Glutamatergic neuron (in vitro differentiated cells): ENCODE measurements at regions not wholly inside any gene's neighbourhood (a gene's known extent, or its start where the extent isn't known, plus 50 kb on each side); places are given as distances from the start of the nearest gene placed in this dataset.

Experiments used
- DNase-seq: peaks from one replicate; pipeline ENCODE4 v3.0.0; 2022
- H3K27ac Mint-ChIP-seq: one replicate; pipeline ENCODE4 v1.8.0; 2020; ENCODE audit warnings: mild to moderate bottlenecking, mixed read lengths, inconsistent platforms; ENCODE audit not compliant: unreplicated experiment
- H3K27me3 Mint-ChIP-seq: one replicate; pipeline ENCODE4 v1.8.0; 2020; ENCODE audit warnings: mild to moderate bottlenecking, moderate library complexity, mixed read lengths, inconsistent platforms; ENCODE audit not compliant: unreplicated experiment
- H3K36me3 Mint-ChIP-seq: one replicate; pipeline ENCODE4 v1.8.0; 2020; ENCODE audit warnings: mild to moderate bottlenecking, mixed read lengths, inconsistent platforms; ENCODE audit not compliant: unreplicated experiment
- H3K4me1 Mint-ChIP-seq: one replicate; pipeline ENCODE4 v1.8.0; 2020; ENCODE audit warnings: mild to moderate bottlenecking, low read depth, mixed read lengths, inconsistent platforms; ENCODE audit not compliant: unreplicated experiment
- H3K4me3 Mint-ChIP-seq: one replicate; pipeline ENCODE4 v1.8.0; 2020; ENCODE audit warnings: mild to moderate bottlenecking, mixed read lengths, inconsistent platforms; ENCODE audit not compliant: unreplicated experiment
- H3K9me3 Mint-ChIP-seq: one replicate; pipeline ENCODE4 v1.8.0; 2020; ENCODE audit warnings: mild to moderate bottlenecking, moderate library complexity, mixed read lengths, inconsistent platforms; ENCODE audit not compliant: unreplicated experiment
- CTCF ChIP-seq: fragments of 200-600 bp; sonication (generic); IDR thresholded peaks from one replicate; pipeline ENCODE4 v1.5.0; 2021; ENCODE audit not compliant: partially characterized antibody, unreplicated experiment

- no peak for TF ChIP-seq CTCF
- no peak for DNase-seq
- Mint-ChIP-seq H3K27me3 (no peaks in the 10 kb centered on the region), H3K36me3 (peaks cover 3% of the 10 kb centered on the region), H3K9me3 (no peaks in the 10 kb centered on the region), H3K4me3 (no peak overlapping the region), H3K4me1 (peaks cover 7% of the 10 kb centered on the region), H3K27ac (no peak overlapping the region)
Measured at GRCh38 chr10:63700631-63701156, 179.5 kb downstream of the REEP3 start.

DNA sequence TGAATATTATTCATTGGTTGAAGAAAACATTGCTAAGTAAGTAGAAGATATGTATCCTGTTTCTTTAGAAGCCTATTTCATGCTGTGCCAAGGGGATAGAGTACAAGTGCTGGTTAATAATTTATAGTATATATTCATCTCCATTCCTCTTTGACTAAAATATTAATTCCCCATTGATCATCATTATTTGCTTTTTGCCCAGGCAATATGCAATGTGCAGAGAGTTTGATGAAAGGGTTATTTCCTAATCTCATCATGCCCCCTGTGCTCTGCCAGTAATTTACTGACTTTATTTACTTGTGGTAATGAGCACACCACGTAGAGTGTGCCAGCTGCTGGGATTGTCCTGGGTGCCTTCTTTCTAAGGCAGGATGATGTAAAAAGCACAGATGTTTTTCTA is 180.9 kb downstream of the REEP3 start:
- no peak for TF ChIP-seq CTCF

GRCh38 chr10:63703113-63703670 is 182.0 kb downstream of the REEP3 start:
- Mint-ChIP-seq H3K27ac (no peak overlapping the region), H3K36me3 (peaks cover 3% of the 10 kb centered on the region), H3K4me3 (no peak overlapping the region), H3K27me3 (no peaks in the 10 kb centered on the region), H3K9me3 (no peaks in the 10 kb centered on the region), H3K4me1 (peaks cover 7% of the 10 kb centered on the region)
- DNase-seq, result no peak
- no peak for TF ChIP-seq CTCF

More for the DNA sequence above, 180.9 kb downstream of the REEP3 start:
- peaks cover 7% of the 10 kb centered on the region for H3K4me1 Mint-ChIP-seq
- H3K27me3 Mint-ChIP-seq, result no peaks in the 10 kb centered on the region
- no peak overlapping the region for H3K4me3 Mint-ChIP-seq
- H3K27ac Mint-ChIP-seq, result no peak overlapping the region
- H3K36me3 Mint-ChIP-seq, result peaks cover 3% of the 10 kb centered on the region
- no peak for DNase-seq
- no peaks in the 10 kb centered on the region for H3K9me3 Mint-ChIP-seq

DNA sequence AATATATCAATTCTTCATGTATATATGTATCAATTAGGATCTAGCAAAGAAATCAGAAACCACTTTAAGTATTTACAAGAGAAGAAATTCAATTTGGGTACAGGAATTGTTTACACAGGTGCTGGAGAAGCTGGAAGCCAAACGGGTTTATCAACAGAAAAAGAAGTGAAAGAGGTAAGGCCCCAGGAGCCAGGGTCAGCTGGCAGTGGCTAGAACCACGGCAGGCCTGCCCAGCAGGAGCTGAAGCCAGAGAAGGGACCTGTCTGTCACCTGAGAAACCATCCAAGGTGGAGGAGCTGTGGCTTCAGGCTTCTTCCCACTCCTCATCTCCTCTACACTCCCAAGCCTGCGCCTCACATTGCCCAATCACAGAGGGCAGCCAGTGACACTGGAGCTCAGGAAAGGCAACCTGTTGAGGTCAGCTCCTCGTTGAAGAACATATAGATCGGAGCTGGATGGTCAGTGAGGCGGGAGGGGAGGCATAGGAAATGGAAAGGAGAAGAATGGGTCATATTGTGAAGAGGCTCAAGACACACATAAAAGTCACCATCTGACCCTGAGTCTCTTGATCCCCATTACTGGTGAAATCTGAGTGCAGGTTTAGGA is 182.6 kb downstream of the REEP3 start:
- no peak for DNase-seq
- Mint-ChIP-seq H3K4me3 (no peak overlapping the region), H3K9me3 (no peaks in the 10 kb centered on the region), H3K4me1 (peaks cover 10% of the 10 kb centered on the region), H3K27ac (no peak overlapping the region), H3K27me3 (no peaks in the 10 kb centered on the region), H3K36me3 (peaks cover 3% of the 10 kb centered on the region)
- no peak for TF ChIP-seq CTCF

DNA sequence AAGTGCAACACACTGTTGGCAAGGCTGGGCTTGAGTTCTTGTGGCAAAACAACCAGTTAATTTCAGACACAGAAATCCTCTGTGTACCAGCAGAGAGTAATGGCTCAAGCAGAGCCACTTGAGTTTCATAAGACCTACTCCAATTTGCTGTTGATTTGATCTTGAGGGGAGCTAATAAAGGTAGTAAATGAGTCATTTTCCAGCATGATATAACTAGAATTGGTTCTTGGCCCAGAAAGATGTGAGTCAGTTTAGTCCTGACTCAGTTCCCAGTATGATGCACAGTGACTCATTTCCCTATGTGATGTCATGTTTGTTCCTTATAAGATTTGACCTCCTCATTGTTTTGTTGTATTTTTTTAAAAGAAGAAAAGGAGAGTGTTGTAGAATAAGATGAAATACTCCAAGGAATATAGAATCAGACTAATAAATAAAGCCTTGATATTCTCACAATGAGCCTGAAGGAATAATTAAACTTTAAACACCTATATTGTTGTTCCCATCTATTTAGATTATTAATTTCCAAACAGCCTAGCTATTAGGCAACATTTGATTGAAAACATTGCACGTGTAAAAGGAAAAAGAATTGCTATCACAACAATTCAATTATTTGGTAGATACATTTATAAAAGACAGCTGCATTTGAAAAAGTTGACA is 186.2 kb downstream of the REEP3 start:
- no peaks in the 10 kb centered on the region for H3K9me3 Mint-ChIP-seq
- H3K4me3 Mint-ChIP-seq, result no peak overlapping the region
- no peak for DNase-seq
- H3K27me3 Mint-ChIP-seq, result peaks cover 1% of the 10 kb centered on the region
- TF ChIP-seq CTCF, result no peak
- no peak overlapping the region for H3K27ac Mint-ChIP-seq
- peaks cover 17% of the 10 kb centered on the region for H3K4me1 Mint-ChIP-seq
- H3K36me3 Mint-ChIP-seq, result peaks cover 3% of the 10 kb centered on the region
